H9 (cell line): ENCODE measurements at regions not wholly inside any gene's neighbourhood (a gene's known extent, or its start where the extent isn't known, plus 50 kb on each side); places are given as distances from the start of the nearest gene placed in this dataset.

Experiments
- DNase-seq: peaks from one replicate; pipeline ENCODE4 v3.0.0-alpha.2; 2017
- H2AFZ ChIP-seq: one replicate; pipeline ENCODE4 v1.6.1; 2013; ENCODE audit warnings: mild to moderate bottlenecking, low read length, control low read depth, moderate library complexity
- H2AK5ac ChIP-seq: 2 replicates; pipeline ENCODE4 v1.6.1; 2013; ENCODE audit warnings: low read length, control low read depth, mixed read lengths; ENCODE audit not compliant: insufficient read length
- H2BK120ac ChIP-seq: one replicate; pipeline ENCODE4 v1.6.1; 2013; ENCODE audit warnings: low read depth, mild to moderate bottlenecking, low read length, control low read depth, inconsistent platforms; ENCODE audit not compliant: poor library complexity, severe bottlenecking
- H2BK12ac ChIP-seq: 2 replicates; pipeline ENCODE4 v1.6.1; 2013; ENCODE audit warnings: low read length, control low read depth, mixed read lengths, low read depth; ENCODE audit not compliant: insufficient read length
- H2BK15ac ChIP-seq: 2 replicates; pipeline ENCODE4 v1.6.1; 2013; ENCODE audit warnings: low read depth, low read length, control low read depth
- H2BK20ac ChIP-seq: one replicate; pipeline ENCODE4 v1.6.1; 2013; ENCODE audit warnings: low read depth, mild to moderate bottlenecking, low read length, control low read depth, inconsistent platforms; ENCODE audit not compliant: poor library complexity, severe bottlenecking
- H2BK5ac ChIP-seq: 2 replicates; pipeline ENCODE4 v1.6.1; 2013; ENCODE audit warnings: low read length, control low read depth, mixed read lengths; ENCODE audit not compliant: insufficient read length
- H3K14ac ChIP-seq: 2 replicates; pipeline ENCODE4 v1.6.1; 2013; ENCODE audit warnings: low read length, control low read depth; ENCODE audit not compliant: insufficient read depth
- H3K18ac ChIP-seq: 2 replicates; pipeline ENCODE4 v1.6.1; 2013; ENCODE audit warnings: low read depth, mild to moderate bottlenecking, mixed read lengths, low read length, control low read depth; ENCODE audit not compliant: insufficient read length
- H3K23ac ChIP-seq: 2 replicates; pipeline ENCODE4 v1.6.1; 2013; ENCODE audit warnings: low read length, control low read depth, mixed read lengths, low read depth; ENCODE audit not compliant: insufficient read length
- H3K23me2 ChIP-seq: 2 replicates; pipeline ENCODE4 v1.6.1; 2013; ENCODE audit warnings: low read depth, mild to moderate bottlenecking, mixed read lengths, low read length, control low read depth; ENCODE audit not compliant: insufficient read length, poor library complexity, severe bottlenecking
- H3K27ac ChIP-seq: 2 replicates; pipeline ENCODE4 v1.5.1; 2013; ENCODE audit warnings: low read length, control low read depth, mixed read lengths, low read depth; ENCODE audit not compliant: insufficient read length
- H3K27me3 ChIP-seq: 2 replicates; pipeline ENCODE4 v1.6.1; 2013; ENCODE audit warnings: low read length, control low read depth, inconsistent platforms; ENCODE audit not compliant: insufficient read depth
- H3K4ac ChIP-seq: 2 replicates; pipeline ENCODE4 v1.6.1; 2013; ENCODE audit warnings: low read depth, mild to moderate bottlenecking, control low read depth, inconsistent platforms, low read length, moderate library complexity
- H3K4me1 ChIP-seq: 2 replicates; pipeline ENCODE4 v1.6.1; 2013; ENCODE audit warnings: low read length, control low read depth, inconsistent platforms; ENCODE audit not compliant: insufficient read depth
- H3K4me2 ChIP-seq: 2 replicates; pipeline ENCODE4 v1.6.1; 2013; ENCODE audit warnings: low read length, control low read depth, mixed read lengths; ENCODE audit not compliant: insufficient read length, insufficient read depth
- H3K56ac ChIP-seq: 2 replicates; pipeline ENCODE4 v1.6.1; 2013; ENCODE audit warnings: low read depth, mild to moderate bottlenecking, mixed read lengths, low read length, control low read depth; ENCODE audit not compliant: insufficient read length
- H3K79me1 ChIP-seq: 2 replicates; pipeline ENCODE4 v1.6.1; 2013; ENCODE audit warnings: low read depth, mild to moderate bottlenecking, moderate library complexity, low read length, control low read depth, inconsistent platforms; ENCODE audit not compliant: insufficient read depth, poor library complexity, severe bottlenecking
- H3K79me2 ChIP-seq: 2 replicates; pipeline ENCODE4 v1.6.1; 2013; ENCODE audit warnings: low read length, control low read depth, inconsistent platforms; ENCODE audit not compliant: insufficient read depth
- H3K9ac ChIP-seq: 2 replicates; pipeline ENCODE4 v1.6.1; 2013; ENCODE audit warnings: low read length, control low read depth, mixed read lengths; ENCODE audit not compliant: insufficient read length; ENCODE audit errors: extremely low read depth
- H3K9me3 ChIP-seq: one replicate; pipeline ENCODE4 v1.6.1; 2013; ENCODE audit warnings: low read depth, low read length, inconsistent platforms; ENCODE audit not compliant: control insufficient read depth
- H3T11ph ChIP-seq: one replicate; pipeline ENCODE4 v1.6.1; 2013; ENCODE audit warnings: mild to moderate bottlenecking, low read length, control low read depth, inconsistent platforms
- H4K20me1 ChIP-seq: one replicate; pipeline ENCODE4 v1.6.1; 2013; ENCODE audit not compliant: control insufficient read depth, insufficient read length, insufficient read depth
- H4K5ac ChIP-seq: 2 replicates; pipeline ENCODE4 v1.6.1; 2013; ENCODE audit warnings: low read depth, mild to moderate bottlenecking, mixed read lengths, low read length, control low read depth; ENCODE audit not compliant: insufficient read length
- H4K8ac ChIP-seq: replicated peaks from 2 replicates; pipeline ENCODE4 v1.6.1; 2013; ENCODE audit warnings: low read length, control low read depth, mixed read lengths, low read depth; ENCODE audit not compliant: insufficient read length
- H4K91ac ChIP-seq: 2 replicates; pipeline ENCODE4 v1.6.1; 2013; ENCODE audit warnings: low read depth, mild to moderate bottlenecking, moderate library complexity, mixed read lengths, low read length, control low read depth; ENCODE audit not compliant: insufficient read length
- H3K27ac Mint-ChIP-seq, 3 experiments: 2 replicates in 2 of 3; 3 replicates in 1 of 3; pipeline ENCODE4 v1.8.0; 2020 to 2021; ENCODE audit warnings: mixed read lengths in 3 of 3, mild to moderate bottlenecking in 1 of 3, moderate library complexity in 1 of 3
- H3K27me3 Mint-ChIP-seq: 2 replicates; pipeline ENCODE4 v1.8.0; 2021; ENCODE audit warnings: low read depth, mild to moderate bottlenecking, moderate library complexity, mixed read lengths
- H3K36me3 Mint-ChIP-seq, 3 experiments: 2 replicates in 2 of 3; 3 replicates in 1 of 3; pipeline ENCODE4 v1.8.0; 2020 to 2021; ENCODE audit warnings: low read depth in 3 of 3, mixed read lengths in 3 of 3; ENCODE audit not compliant: insufficient read depth in 1 of 3
- H3K4me1 Mint-ChIP-seq, 2 experiments: 2 replicates each; pipeline ENCODE4 v1.8.0; 2020; ENCODE audit warnings: mixed read lengths in 2 of 2
- H3K4me3 Mint-ChIP-seq, 2 experiments: 2 replicates in 1 of 2; 3 replicates in 1 of 2; pipeline ENCODE4 v1.8.0; 2020 to 2021; ENCODE audit warnings: mild to moderate bottlenecking in 2 of 2, mixed read lengths in 2 of 2, moderate library complexity in 1 of 2
- H3K9me3 Mint-ChIP-seq, 2 experiments: 2 replicates in 1 of 2; 3 replicates in 1 of 2; pipeline ENCODE4 v1.8.0; 2020; ENCODE audit warnings: mild to moderate bottlenecking in 2 of 2, mixed read lengths in 2 of 2, moderate library complexity in 1 of 2
- WGBS: extraction: QIAGEN DNeasy Blood & Tissue Kit; methylation state at CpG from one replicate; pipeline ENCODE4 v1.1.7; 2013; ENCODE audit warnings: missing lambda C conversion rate, low lambda C conversion rate, mixed read lengths; ENCODE audit not compliant: insufficient read length; ENCODE audit errors: extremely low coverage; 5-methylcytosine and 5-hydroxymethylcytosine counted together
- TF ChIP-seq, protein P1 (sequence below): fragments of 200-600 bp; sonication (generic); conservative IDR thresholded peaks from 3 replicates; pipeline ENCODE4 v1.8.0; 2021; ENCODE audit warnings: antibody characterized with exemption, mild to moderate bottlenecking

DNA sequence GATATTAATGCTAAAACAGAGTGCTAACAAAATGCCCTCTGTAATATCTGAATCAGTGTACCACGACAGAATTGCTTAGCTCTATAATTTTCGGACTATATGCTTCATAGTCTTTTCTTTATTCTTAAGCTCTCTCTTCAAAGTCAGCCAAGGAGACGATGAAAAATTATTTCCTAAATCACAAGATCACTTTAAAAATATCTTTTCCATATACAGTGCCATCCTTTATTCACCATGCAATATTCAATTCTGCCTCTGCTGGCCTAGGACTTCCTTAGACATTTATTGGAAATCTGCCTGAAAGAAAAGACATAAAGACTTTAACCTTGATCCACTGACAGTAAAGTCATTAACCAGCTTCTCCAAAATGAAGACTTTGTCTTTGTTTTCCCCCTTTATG is 238.9 kb upstream of the BTG1 start:
- no peaks in the 10 kb centered on the region for H3K79me2 ChIP-seq
- DNase-seq = no peak
- no peaks in the 10 kb centered on the region for H3K23me2 ChIP-seq
- H2AFZ ChIP-seq = no peak overlapping the region
- H2AK5ac ChIP-seq = no peak overlapping the region
- H4K5ac ChIP-seq = no peak overlapping the region
- no peaks in the 10 kb centered on the region for H3K4me1 ChIP-seq
- H3K4ac ChIP-seq = no peak overlapping the region
- H2BK120ac ChIP-seq = no peak overlapping the region
- H3K4me2 ChIP-seq = no peak overlapping the region
- H3K27ac Mint-ChIP-seq = no peak overlapping the region
- H3K14ac ChIP-seq = no peak overlapping the region
- no peak overlapping the region for H3K4me3 Mint-ChIP-seq
- H2BK20ac ChIP-seq = no peak overlapping the region
- H3K9me3 Mint-ChIP-seq = no peaks in the 10 kb centered on the region; a peak in 2 of 5 replicates
- H4K91ac ChIP-seq = no peak overlapping the region
- no peaks in the 10 kb centered on the region for H3K79me1 ChIP-seq
- no peaks in the 10 kb centered on the region for H3K27me3 ChIP-seq
- H3K9me3 ChIP-seq = no peaks in the 10 kb centered on the region
- H3K9ac ChIP-seq = no peak overlapping the region
- no peak overlapping the region for H3K18ac ChIP-seq
- H4K20me1 ChIP-seq = no peaks in the 10 kb centered on the region
- no CpG with 5 or more reads among the region's 3 CpGs for WGBS
- peaks cover 0 to 5% (median 4%) of the 10 kb centered on the region in 3 experiments; a peak in 2 of 7 replicates for H3K36me3 Mint-ChIP-seq
- H2BK5ac ChIP-seq = no peak overlapping the region
- H2BK15ac ChIP-seq = no peak overlapping the region
- peaks cover 15 to 24% of the 10 kb centered on the region in 2 experiments for H3K4me1 Mint-ChIP-seq
- no peak overlapping the region for H3K56ac ChIP-seq
- H2BK12ac ChIP-seq = no peak overlapping the region
- H3T11ph ChIP-seq = no peak overlapping the region
- H4K8ac ChIP-seq = no peak overlapping the region
- H3K27me3 Mint-ChIP-seq = peaks cover 2% of the 10 kb centered on the region; the same call in 1 of the 2 replicates
- no peak overlapping the region for H3K27ac ChIP-seq
- TF ChIP-seq, protein P1, sequence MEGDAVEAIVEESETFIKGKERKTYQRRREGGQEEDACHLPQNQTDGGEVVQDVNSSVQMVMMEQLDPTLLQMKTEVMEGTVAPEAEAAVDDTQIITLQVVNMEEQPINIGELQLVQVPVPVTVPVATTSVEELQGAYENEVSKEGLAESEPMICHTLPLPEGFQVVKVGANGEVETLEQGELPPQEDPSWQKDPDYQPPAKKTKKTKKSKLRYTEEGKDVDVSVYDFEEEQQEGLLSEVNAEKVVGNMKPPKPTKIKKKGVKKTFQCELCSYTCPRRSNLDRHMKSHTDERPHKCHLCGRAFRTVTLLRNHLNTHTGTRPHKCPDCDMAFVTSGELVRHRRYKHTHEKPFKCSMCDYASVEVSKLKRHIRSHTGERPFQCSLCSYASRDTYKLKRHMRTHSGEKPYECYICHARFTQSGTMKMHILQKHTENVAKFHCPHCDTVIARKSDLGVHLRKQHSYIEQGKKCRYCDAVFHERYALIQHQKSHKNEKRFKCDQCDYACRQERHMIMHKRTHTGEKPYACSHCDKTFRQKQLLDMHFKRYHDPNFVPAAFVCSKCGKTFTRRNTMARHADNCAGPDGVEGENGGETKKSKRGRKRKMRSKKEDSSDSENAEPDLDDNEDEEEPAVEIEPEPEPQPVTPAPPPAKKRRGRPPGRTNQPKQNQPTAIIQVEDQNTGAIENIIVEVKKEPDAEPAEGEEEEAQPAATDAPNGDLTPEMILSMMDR = no peak
- H3K23ac ChIP-seq = no peak overlapping the region
